ENCODE measurements at regions not wholly inside any gene's neighbourhood (a gene's known extent, or its start where the extent isn't known, plus 50 kb on each side); places are given as distances from the start of the nearest gene placed in this dataset.

GRCh38 chr4:178233906-178234305 is 791.7 kb upstream of the AGA start (continued):
- TF ChIP-seq E2F8 (IDR thresholded peaks at IDR 0.05; ENCODE audit: low read depth, partially characterized antibody) (no peak), CEBPB (IDR thresholded peaks at IDR 0.05; ENCODE audit: borderline replicate concordance in 1 of 2, low read depth in 2 of 2, low read length in 2 of 2) (no peak), RELA (IDR thresholded peaks at IDR 0.05; ENCODE audit: borderline replicate concordance, partially characterized antibody) (no peak), MEF2A (IDR thresholded peaks at IDR 0.05; ENCODE audit: insufficient read depth, low read depth, low read length) (no peak), CHD4 (IDR thresholded peaks at IDR 0.05) (no peak), ZBED1 (IDR thresholded peaks at IDR 0.05; ENCODE audit: borderline replicate concordance) (no peak)

- Histone ChIP-seq H3K9ac (ENCODE audit: control insufficient read depth, insufficient read depth, low read length) (no peak overlapping the region), H3K4me2 (ENCODE audit: control insufficient read depth, insufficient read depth) (no peak overlapping the region), H3K27me3 (replicated peaks in 1 of 2; ENCODE audit: control insufficient read depth in 2 of 2, insufficient read depth in 2 of 2, low read length in 1 of 2) (no peaks in the 10 kb centered on the region), H3K79me2 (ENCODE audit: control insufficient read depth, insufficient read depth, low read length) (no peaks in the 10 kb centered on the region), H3K4me1 (ENCODE audit: control insufficient read depth, insufficient read depth, low read length) (no peaks in the 10 kb centered on the region), H3K4me3 (no peak overlapping the region), H3K27ac (ENCODE audit: control insufficient read depth, insufficient read depth) (no peak overlapping the region), H3K36me3 (ENCODE audit: control insufficient read depth in 2 of 2, insufficient read depth in 2 of 2, low read length in 1 of 2) (no peaks in the 10 kb centered on the region), H3K9me3 (replicated peaks; ENCODE audit: control insufficient read depth, insufficient read depth, low read length) (no peaks in the 10 kb centered on the region; the same call in 2 of the 3 replicates), H4K20me1 (ENCODE audit: control insufficient read depth, insufficient read depth) (no peaks in the 10 kb centered on the region), H2AFZ (ENCODE audit: control insufficient read depth, low read depth, low read length) (no peak overlapping the region)
- ChIA-PET RAD21 (ENCODE audit: unreplicated experiment) (no interaction called here), POLR2A (no interaction called here), SMC1A (ENCODE audit: uncharacterized antibody, unreplicated experiment) (interaction anchor here (0.6 kb wide), 1 partner anchor 58 kb away, joined by 3 read pairs; no protein-coding TSS in a partner anchor), CTCF (no interaction called here)
- in situ Hi-C loops (cut with MboI) = no loop called here
- no peak for ATAC-seq
- TF ChIP-seq ZBTB40 (IDR thresholded peaks at IDR 0.05; ENCODE audit: borderline replicate concordance) (no peak), E2F4 (IDR thresholded peaks at IDR 0.05; ENCODE audit: low read depth, low read length) (no peak), PML (IDR thresholded peaks at IDR 0.05; ENCODE audit: low read length) (no peak), SPI1 (IDR thresholded peaks at IDR 0.05; ENCODE audit: borderline replicate concordance, insufficient read depth, low read depth, low read length) (no peak), NBN (IDR thresholded peaks at IDR 0.05) (no peak), HDAC6 (IDR thresholded peaks at IDR 0.05; ENCODE audit: unreplicated experiment) (no peak), CREB1 (IDR thresholded peaks at IDR 0.05; ENCODE audit: low read depth) (no peak), POLR2A (IDR thresholded peaks at IDR 0.05; ENCODE audit: low read depth, low read length) (no peak), CEBPB (IDR thresholded peaks at IDR 0.05; ENCODE audit: borderline replicate concordance in 1 of 2, low read depth in 2 of 2, low read length in 2 of 2) (no peak), TBL1XR1 (IDR thresholded peaks at IDR 0.05; ENCODE audit: low read depth, low read length) (no peak)
- intact Hi-C loops (cut with micrococcal nuclease; ENCODE audit: unreplicated experiment) = no loop called here
- no TSS peak for BruUV-seq (replicated peaks)
- no peak for DNase-seq (ENCODE audit: low read depth, low spot score)
- no peak for FAIRE-seq
- 8% methylated on average over 9 of the region's 9 CpGs for WGBS (ENCODE audit: insufficient coverage, insufficient replicate concordance, low lambda C conversion rate, missing lambda C conversion rate)
These were observed 798.7 kb upstream of the AGA start for GRCh38 chr4:178240891-178241290.

Data from GM12878 (cell line).